ENCODE measurements at regions not wholly inside any gene's neighbourhood (a gene's known extent, or its start where the extent isn't known, plus 50 kb on each side); places are given as distances from the start of the nearest gene placed in this dataset.

- Histone ChIP-seq H3K4me1 (ENCODE audit: insufficient read depth, low read length) (no peaks in the 10 kb centered on the region), H3K27ac (ENCODE audit: low read depth, low read length) (no peak overlapping the region), H3K27me3 (ENCODE audit: insufficient read depth, low read length) (no peaks in the 10 kb centered on the region), H3K4me3 (ENCODE audit: insufficient read depth, low read length) (no peak overlapping the region), H3K36me3 (ENCODE audit: insufficient read depth, low read length) (no peaks in the 10 kb centered on the region), H3K9me3 (ENCODE audit: low read depth, low read length) (no peaks in the 10 kb centered on the region), H3K79me2 (ENCODE audit: insufficient read depth, low read length) (no peaks in the 10 kb centered on the region), H4K20me1 (ENCODE audit: insufficient read depth, low read length) (no peaks in the 10 kb centered on the region), H2AFZ (ENCODE audit: low read length) (no peak overlapping the region), H3K4me2 (ENCODE audit: insufficient read depth, low read length) (no peak overlapping the region)
- no peak for TF ChIP-seq CTCF (IDR thresholded peaks at IDR 0.05; ENCODE audit: extremely low read depth, low read depth, low read length)
- peak; percentile 4 for DNase-seq (ENCODE audit: insufficient read length, low spot score, missing footprints)
Observed at GRCh38 chr19:30079200-30079599, 137.2 kb downstream of the URI1 start.

GRCh38 chr19:30082168-30082567 lies 140.1 kb downstream of the URI1 start:
- Histone ChIP-seq H3K27ac (ENCODE audit: low read depth, low read length) (no peak overlapping the region), H3K27me3 (ENCODE audit: insufficient read depth, low read length) (no peaks in the 10 kb centered on the region), H3K79me2 (ENCODE audit: insufficient read depth, low read length) (no peaks in the 10 kb centered on the region), H3K9me3 (ENCODE audit: low read depth, low read length) (no peaks in the 10 kb centered on the region), H2AFZ (ENCODE audit: low read length) (no peak overlapping the region), H4K20me1 (ENCODE audit: insufficient read depth, low read length) (no peaks in the 10 kb centered on the region), H3K4me2 (ENCODE audit: insufficient read depth, low read length) (no peak overlapping the region), H3K4me1 (ENCODE audit: insufficient read depth, low read length) (no peaks in the 10 kb centered on the region), H3K4me3 (ENCODE audit: insufficient read depth, low read length) (no peak overlapping the region), H3K36me3 (ENCODE audit: insufficient read depth, low read length) (no peaks in the 10 kb centered on the region)
- TF ChIP-seq CTCF (IDR thresholded peaks at IDR 0.05; ENCODE audit: extremely low read depth, low read depth, low read length), result no peak
- DNase-seq (ENCODE audit: insufficient read length, low spot score, missing footprints), result no peak

- H3K4me2 ChIP-seq (ENCODE audit: insufficient read depth, low read length), result no peak overlapping the region
- H3K36me3 ChIP-seq (ENCODE audit: insufficient read depth, low read length), result no peaks in the 10 kb centered on the region
- no peak overlapping the region for H3K27ac ChIP-seq (ENCODE audit: low read depth, low read length)
- H2AFZ ChIP-seq (ENCODE audit: low read length), result no peak overlapping the region
- H3K4me1 ChIP-seq (ENCODE audit: insufficient read depth, low read length), result no peaks in the 10 kb centered on the region
- no peaks in the 10 kb centered on the region for H3K9me3 ChIP-seq (ENCODE audit: low read depth, low read length)
- H3K79me2 ChIP-seq (ENCODE audit: insufficient read depth, low read length), result no peaks in the 10 kb centered on the region
- H4K20me1 ChIP-seq (ENCODE audit: insufficient read depth, low read length), result no peaks in the 10 kb centered on the region
- H3K4me3 ChIP-seq (ENCODE audit: insufficient read depth, low read length), result no peak overlapping the region
- TF ChIP-seq CTCF (IDR thresholded peaks at IDR 0.05; ENCODE audit: extremely low read depth, low read depth, low read length), result no peak
- peak; percentile 17 for DNase-seq (ENCODE audit: insufficient read length, low spot score, missing footprints)
- no peaks in the 10 kb centered on the region for H3K27me3 ChIP-seq (ENCODE audit: insufficient read depth, low read length)
Observed at GRCh38 chr19:30082611-30083010, 140.6 kb downstream of the URI1 start.

GRCh38 chr19:30083125-30083681 lies 141.2 kb downstream of the URI1 start:
- peak; percentile 49 for DNase-seq (ENCODE audit: insufficient read length, low spot score, missing footprints)
- no peak overlapping the region for H3K4me3 ChIP-seq (ENCODE audit: insufficient read depth, low read length)
- no peaks in the 10 kb centered on the region for H3K79me2 ChIP-seq (ENCODE audit: insufficient read depth, low read length)
- no peak for TF ChIP-seq CTCF (IDR thresholded peaks at IDR 0.05; ENCODE audit: extremely low read depth, low read depth, low read length)
- H3K27ac ChIP-seq (ENCODE audit: low read depth, low read length), result no peak overlapping the region
- no peaks in the 10 kb centered on the region for H3K9me3 ChIP-seq (ENCODE audit: low read depth, low read length)
- H3K4me2 ChIP-seq (ENCODE audit: insufficient read depth, low read length), result no peak overlapping the region
- no peaks in the 10 kb centered on the region for H3K27me3 ChIP-seq (ENCODE audit: insufficient read depth, low read length)
- no peaks in the 10 kb centered on the region for H3K36me3 ChIP-seq (ENCODE audit: insufficient read depth, low read length)
- H4K20me1 ChIP-seq (ENCODE audit: insufficient read depth, low read length), result no peaks in the 10 kb centered on the region
- H3K4me1 ChIP-seq (ENCODE audit: insufficient read depth, low read length), result no peaks in the 10 kb centered on the region
- H2AFZ ChIP-seq (ENCODE audit: low read length), result no peak overlapping the region
